Brain microvascular endothelial cell (primary cell): ENCODE measurements at regions not wholly inside any gene's neighbourhood (a gene's known extent, or its start where the extent isn't known, plus 50 kb on each side); places are given as distances from the start of the nearest gene placed in this dataset.

ENCODE experiments used
- DNase-seq: peaks from one replicate; pipeline ENCODE4 v3.0.0-alpha.2; 2020
- H3K27ac ChIP-seq: fragments of 250-450 bp; sonication (Bioruptor Pico); 2 replicates; pipeline ENCODE4 v1.5.1; 2020; ENCODE audit warnings: mild to moderate bottlenecking, moderate library complexity
- H3K27me3 ChIP-seq: fragments of 250-450 bp; sonication (Bioruptor Pico); replicated peaks from 2 replicates; pipeline ENCODE4 v1.5.1; 2020; ENCODE audit warnings: mild to moderate bottlenecking
- H3K36me3 ChIP-seq: fragments of 250-450 bp; sonication (Bioruptor Pico); replicated peaks from 2 replicates; pipeline ENCODE4 v1.5.1; 2020; ENCODE audit warnings: mild to moderate bottlenecking
- H3K4me3 ChIP-seq: 2 replicates; pipeline ENCODE4 v1.5.1; 2011; ENCODE audit warnings: low read depth, mild to moderate bottlenecking, control low read depth, low read length, moderate library complexity
- in situ Hi-C: cut with HindIII; loops from 2 replicates; pipeline ENCODE4 v1.10.0; 2017; ENCODE audit warnings: low sequenced_read_pairs, low pct_ligation_motif_present
- TF ChIP-seq, protein P1 (sequence below): IDR thresholded peaks from 2 replicates; pipeline ENCODE4 v1.5.1; 2011; ENCODE audit warnings: low read depth, mild to moderate bottlenecking, moderate library complexity, low read length, control low read depth, inconsistent platforms; ENCODE audit errors: missing control alignments

GRCh38 chr20:41879123-41879522 lies 260.9 kb upstream of the CHD6 start:
- H3K4me3 ChIP-seq = no peak overlapping the region
- H3K36me3 ChIP-seq = no peaks in the 10 kb centered on the region
- in situ Hi-C loops = no loop called here

DNA sequence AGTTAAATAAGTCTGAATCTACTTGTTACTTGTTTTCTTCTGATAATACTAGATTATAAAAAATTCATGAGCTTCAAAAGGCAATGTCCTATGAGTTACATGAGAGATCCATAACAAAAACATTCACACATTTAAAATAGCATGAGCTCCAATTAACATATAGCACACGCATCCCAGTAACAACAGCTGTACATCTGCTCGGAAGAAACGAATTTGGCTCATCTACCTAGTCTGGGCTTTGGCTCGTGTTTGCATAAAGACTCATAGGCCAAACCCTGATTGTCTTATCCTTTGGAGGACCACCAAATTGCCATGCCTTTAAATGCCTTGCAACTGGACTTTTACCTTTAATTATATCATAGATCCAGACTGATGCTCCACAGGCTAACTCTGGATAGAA lies 259.7 kb upstream of the CHD6 start:
- in situ Hi-C loops = no loop called here

More at GRCh38 chr20:41879123-41879522, 260.9 kb upstream of the CHD6 start:
- no peak for DNase-seq
- Histone ChIP-seq H3K27ac (no peak overlapping the region), H3K27me3 (no peaks in the 10 kb centered on the region)
- TF ChIP-seq, protein P1, sequence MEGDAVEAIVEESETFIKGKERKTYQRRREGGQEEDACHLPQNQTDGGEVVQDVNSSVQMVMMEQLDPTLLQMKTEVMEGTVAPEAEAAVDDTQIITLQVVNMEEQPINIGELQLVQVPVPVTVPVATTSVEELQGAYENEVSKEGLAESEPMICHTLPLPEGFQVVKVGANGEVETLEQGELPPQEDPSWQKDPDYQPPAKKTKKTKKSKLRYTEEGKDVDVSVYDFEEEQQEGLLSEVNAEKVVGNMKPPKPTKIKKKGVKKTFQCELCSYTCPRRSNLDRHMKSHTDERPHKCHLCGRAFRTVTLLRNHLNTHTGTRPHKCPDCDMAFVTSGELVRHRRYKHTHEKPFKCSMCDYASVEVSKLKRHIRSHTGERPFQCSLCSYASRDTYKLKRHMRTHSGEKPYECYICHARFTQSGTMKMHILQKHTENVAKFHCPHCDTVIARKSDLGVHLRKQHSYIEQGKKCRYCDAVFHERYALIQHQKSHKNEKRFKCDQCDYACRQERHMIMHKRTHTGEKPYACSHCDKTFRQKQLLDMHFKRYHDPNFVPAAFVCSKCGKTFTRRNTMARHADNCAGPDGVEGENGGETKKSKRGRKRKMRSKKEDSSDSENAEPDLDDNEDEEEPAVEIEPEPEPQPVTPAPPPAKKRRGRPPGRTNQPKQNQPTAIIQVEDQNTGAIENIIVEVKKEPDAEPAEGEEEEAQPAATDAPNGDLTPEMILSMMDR = no peak

GRCh38 chr20:41874658-41875057 lies 256.5 kb upstream of the CHD6 start:
- DNase-seq = no peak
- H3K27ac ChIP-seq = no peak overlapping the region
- in situ Hi-C loops = no loop called here
- no peak overlapping the region for H3K4me3 ChIP-seq
- no peaks in the 10 kb centered on the region for H3K36me3 ChIP-seq
- TF ChIP-seq, protein P1 = no peak
- H3K27me3 ChIP-seq = no peaks in the 10 kb centered on the region

More for the DNA sequence above, 259.7 kb upstream of the CHD6 start:
- DNase-seq = no peak
- Histone ChIP-seq H3K4me3 (no peak overlapping the region), H3K36me3 (no peaks in the 10 kb centered on the region), H3K27ac (no peak overlapping the region), H3K27me3 (no peaks in the 10 kb centered on the region)
- TF ChIP-seq, protein P1 = no peak

GRCh38 chr20:41872930-41873329 lies 254.8 kb upstream of the CHD6 start:
- Histone ChIP-seq H3K36me3 (no peaks in the 10 kb centered on the region), H3K27ac (no peak overlapping the region), H3K4me3 (no peak overlapping the region), H3K27me3 (no peaks in the 10 kb centered on the region)
- no peak for DNase-seq
- in situ Hi-C loops = no loop called here
- TF ChIP-seq, protein P1 = no peak

GRCh38 chr20:41870869-41871462 lies 252.8 kb upstream of the CHD6 start:
- H3K27me3 ChIP-seq = no peaks in the 10 kb centered on the region
- in situ Hi-C loops = no loop called here
- H3K27ac ChIP-seq = no peak overlapping the region
- no peak overlapping the region for H3K4me3 ChIP-seq
- no peaks in the 10 kb centered on the region for H3K36me3 ChIP-seq
- TF ChIP-seq, protein P1 = no peak
- no peak for DNase-seq

DNA sequence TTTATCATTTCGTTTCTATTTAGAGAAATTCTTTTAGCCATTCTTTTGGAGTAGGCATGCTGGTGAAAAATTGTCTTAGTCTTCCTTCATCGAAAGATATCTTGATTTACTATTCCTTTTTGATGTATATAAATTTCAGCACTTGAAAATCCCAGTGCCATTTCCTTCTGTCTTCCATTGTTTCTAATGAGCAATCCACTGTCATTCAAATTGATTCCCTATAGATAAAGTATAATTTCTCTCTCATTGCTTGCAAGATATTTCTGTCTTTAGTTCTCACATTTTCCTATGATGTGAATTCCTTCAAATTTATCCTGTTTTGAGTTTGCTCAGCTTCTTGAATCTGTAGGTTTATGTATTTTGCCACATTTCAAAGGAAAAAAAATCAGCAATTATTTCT lies 251.1 kb upstream of the CHD6 start:
- TF ChIP-seq, protein P1 = no peak
- H3K27me3 ChIP-seq = no peaks in the 10 kb centered on the region
- no peak overlapping the region for H3K4me3 ChIP-seq
- in situ Hi-C loops = no loop called here
- no peak overlapping the region for H3K27ac ChIP-seq
- no peak for DNase-seq
- no peaks in the 10 kb centered on the region for H3K36me3 ChIP-seq
